ENCODE measurements at regions not wholly inside any gene's neighbourhood (a gene's known extent, or its start where the extent isn't known, plus 50 kb on each side); places are given as distances from the start of the nearest gene placed in this dataset.

DNA sequence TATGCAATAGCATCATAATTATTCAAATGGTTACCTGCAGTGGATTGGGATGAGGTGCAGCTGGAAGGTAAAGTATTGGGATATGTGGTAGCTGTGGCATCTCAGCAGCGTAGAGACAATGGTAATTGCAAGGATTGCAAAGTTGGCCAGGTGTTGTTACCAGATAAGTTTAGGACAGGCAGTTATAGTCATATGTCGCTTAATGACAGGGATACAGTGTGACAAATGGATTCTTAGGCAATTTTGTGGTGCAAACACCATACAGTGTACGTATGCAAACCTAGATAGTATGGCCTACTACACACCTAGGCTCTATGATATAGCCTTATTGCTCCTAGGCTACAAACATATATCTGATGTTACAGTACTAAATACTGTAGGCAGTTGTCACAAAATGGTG, 163.5 kb upstream of the LYZL2 start:
- H3K36me3 ChIP-seq (ENCODE audit: control insufficient read depth, insufficient read depth, low read length): no peaks in the 10 kb centered on the region
- no peaks in the 10 kb centered on the region for H3K9me3 ChIP-seq (ENCODE audit: control insufficient read depth, insufficient read depth, low read depth, low read length)
- no peak overlapping the region for H3K9ac ChIP-seq (ENCODE audit: low read length)
- H3K27me3 ChIP-seq (ENCODE audit: control insufficient read depth, insufficient read depth, low read length): peaks cover 6% of the 10 kb centered on the region
- H3K4me3 ChIP-seq (ENCODE audit: low read depth, low read length): no peak overlapping the region
- 0 out of 2 replicates have a peak, but pooled peaks cover 3% of the 10 kb centered on the region for H3K4me1 ChIP-seq (ENCODE audit: control insufficient read depth, insufficient read depth, low read length)
- no peak overlapping the region for H3K27ac ChIP-seq (ENCODE audit: low read depth, low read length)

DNA sequence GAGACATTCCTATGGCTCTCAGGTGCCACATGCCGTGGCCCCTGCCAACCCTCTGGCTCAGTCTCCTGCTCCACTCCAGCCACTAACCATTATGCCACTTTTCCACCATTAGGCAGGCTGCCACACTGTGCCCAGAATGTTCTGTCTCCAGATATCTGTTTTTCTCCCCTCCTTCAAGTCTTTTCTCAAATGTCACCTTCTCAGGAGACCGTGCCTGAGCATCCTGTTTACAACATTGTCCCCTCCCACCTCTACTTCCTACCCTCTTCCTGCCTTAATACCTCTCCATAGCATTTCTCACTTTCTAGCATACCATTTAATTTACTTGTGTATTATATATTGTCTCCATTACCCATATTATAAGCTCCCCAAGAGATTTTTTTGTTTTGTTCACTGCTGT, 162.5 kb upstream of the LYZL2 start:
- no peaks in the 10 kb centered on the region for H3K9me3 ChIP-seq (ENCODE audit: control insufficient read depth, insufficient read depth, low read depth, low read length)
- peaks cover 16% of the 10 kb centered on the region for H3K27me3 ChIP-seq (ENCODE audit: control insufficient read depth, insufficient read depth, low read length)
- no peak overlapping the region for H3K9ac ChIP-seq (ENCODE audit: low read length)
- H3K36me3 ChIP-seq (ENCODE audit: control insufficient read depth, insufficient read depth, low read length): no peaks in the 10 kb centered on the region
- peaks cover 3% of the 10 kb centered on the region; the same call in 1 of the 2 replicates for H3K4me1 ChIP-seq (ENCODE audit: control insufficient read depth, insufficient read depth, low read length)
- H3K4me3 ChIP-seq (ENCODE audit: low read depth, low read length): no peak overlapping the region
- no peak overlapping the region for H3K27ac ChIP-seq (ENCODE audit: low read depth, low read length)

DNA sequence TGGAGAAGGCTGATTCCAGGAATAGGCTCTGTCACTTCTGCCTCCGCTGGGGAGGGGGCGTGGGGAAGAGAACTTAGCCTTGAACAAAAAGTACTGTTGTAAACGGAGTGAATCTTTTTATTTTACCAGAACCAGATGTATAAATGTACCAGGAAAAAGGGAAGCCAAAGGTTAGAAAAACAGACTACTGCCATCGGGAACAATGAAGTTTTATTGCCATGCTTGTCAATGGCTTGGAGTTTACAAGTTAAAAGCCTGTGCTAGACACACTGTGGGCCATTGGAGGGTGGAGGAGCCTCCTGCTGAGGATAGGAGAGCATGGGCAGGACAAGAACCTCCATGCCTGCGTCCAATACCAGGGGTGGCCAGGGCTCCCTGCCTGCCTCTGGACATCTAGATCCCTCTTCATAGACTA, 161.7 kb upstream of the LYZL2 start:
- Histone ChIP-seq H3K27ac (ENCODE audit: low read depth, low read length) (no peak overlapping the region), H3K27me3 (ENCODE audit: control insufficient read depth, insufficient read depth, low read length) (peaks cover 24% of the 10 kb centered on the region), H3K36me3 (ENCODE audit: control insufficient read depth, insufficient read depth, low read length) (no peaks in the 10 kb centered on the region), H3K4me3 (ENCODE audit: low read depth, low read length) (no peak overlapping the region), H3K9me3 (ENCODE audit: control insufficient read depth, insufficient read depth, low read depth, low read length) (no peaks in the 10 kb centered on the region), H3K4me1 (ENCODE audit: control insufficient read depth, insufficient read depth, low read length) (peaks cover 3% of the 10 kb centered on the region; the same call in 1 of the 2 replicates), H3K9ac (ENCODE audit: low read length) (no peak overlapping the region)

DNA sequence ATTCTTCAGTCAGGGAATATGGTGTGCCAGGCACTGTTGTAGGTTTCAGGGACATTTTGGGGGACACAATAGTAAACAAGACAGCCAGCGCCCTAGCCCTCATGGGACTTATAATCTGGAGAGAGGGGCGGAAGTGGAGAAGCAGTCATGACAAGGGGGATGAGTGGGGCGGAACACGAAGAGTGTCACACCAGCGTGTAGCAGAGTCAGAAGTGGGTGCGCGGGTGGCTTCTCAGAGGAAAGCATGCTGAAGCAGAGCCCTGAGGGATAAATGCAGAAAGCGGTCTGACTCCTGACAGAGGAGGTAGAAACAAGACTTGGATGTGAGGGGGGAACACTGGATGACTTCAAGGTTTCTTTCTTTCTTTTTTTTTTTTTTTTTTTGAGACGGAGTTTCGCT, 160.3 kb upstream of the LYZL2 start:
- Histone ChIP-seq H3K27me3 (ENCODE audit: control insufficient read depth, insufficient read depth, low read length) (peaks cover 31% of the 10 kb centered on the region), H3K27ac (ENCODE audit: low read depth, low read length) (no peak overlapping the region), H3K36me3 (ENCODE audit: control insufficient read depth, insufficient read depth, low read length) (no peaks in the 10 kb centered on the region), H3K4me3 (ENCODE audit: low read depth, low read length) (no peak overlapping the region), H3K9ac (ENCODE audit: low read length) (no peak overlapping the region), H3K4me1 (ENCODE audit: control insufficient read depth, insufficient read depth, low read length) (peaks cover 8% of the 10 kb centered on the region), H3K9me3 (ENCODE audit: control insufficient read depth, insufficient read depth, low read depth, low read length) (no peaks in the 10 kb centered on the region)

DNA sequence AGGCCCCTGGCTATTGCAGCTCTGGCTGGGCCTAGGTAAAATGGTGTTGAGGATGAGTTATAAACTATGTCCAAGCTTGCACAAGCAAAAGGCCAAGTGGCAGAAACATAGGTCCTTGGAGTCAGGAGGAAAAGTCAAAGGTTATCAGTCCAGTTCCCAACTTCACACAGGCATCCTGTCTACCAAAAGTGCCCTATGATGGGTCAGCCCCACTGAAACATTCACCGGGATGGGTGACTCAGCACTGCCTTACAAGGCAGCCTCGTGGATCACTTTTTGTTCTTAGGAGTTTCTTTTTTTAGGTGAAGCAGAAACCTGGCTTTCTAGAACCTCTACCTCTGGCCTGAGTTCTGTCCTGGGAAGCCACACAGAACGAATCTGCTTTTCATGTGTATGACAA, 158.8 kb upstream of the LYZL2 start:
- no peaks in the 10 kb centered on the region for H3K36me3 ChIP-seq (ENCODE audit: control insufficient read depth, insufficient read depth, low read length)
- no peak overlapping the region for H3K9ac ChIP-seq (ENCODE audit: low read length)
- peaks cover 35% of the 10 kb centered on the region for H3K27me3 ChIP-seq (ENCODE audit: control insufficient read depth, insufficient read depth, low read length)
- no peaks in the 10 kb centered on the region for H3K9me3 ChIP-seq (ENCODE audit: control insufficient read depth, insufficient read depth, low read depth, low read length)
- H3K27ac ChIP-seq (ENCODE audit: low read depth, low read length): no peak overlapping the region
- no peak overlapping the region for H3K4me3 ChIP-seq (ENCODE audit: low read depth, low read length)
- H3K4me1 ChIP-seq (ENCODE audit: control insufficient read depth, insufficient read depth, low read length): peaks cover 8% of the 10 kb centered on the region

DNA sequence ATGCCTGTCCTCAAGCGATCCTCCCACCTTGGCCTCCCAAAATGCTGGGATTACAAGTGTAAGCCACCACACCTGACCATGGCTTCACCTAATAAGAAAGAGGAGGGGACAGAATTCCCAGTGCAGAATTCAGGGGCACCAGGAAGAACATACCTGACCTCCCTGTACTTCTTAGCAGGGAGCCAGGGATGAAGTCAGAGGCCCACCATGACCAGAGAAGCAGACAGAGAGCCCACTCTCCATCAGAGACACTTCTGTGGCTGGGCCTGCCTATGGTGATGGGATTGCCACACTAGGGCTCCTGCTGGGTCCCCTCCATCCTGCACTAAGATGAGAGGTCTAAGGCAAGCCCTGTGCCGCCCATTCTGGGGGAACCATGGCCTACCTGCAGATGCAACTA, 157.4 kb upstream of the LYZL2 start:
- Histone ChIP-seq H3K36me3 (ENCODE audit: control insufficient read depth, insufficient read depth, low read length) (no peaks in the 10 kb centered on the region), H3K27ac (ENCODE audit: low read depth, low read length) (no peak overlapping the region), H3K4me1 (ENCODE audit: control insufficient read depth, insufficient read depth, low read length) (peaks cover 11% of the 10 kb centered on the region), H3K9ac (ENCODE audit: low read length) (no peak overlapping the region), H3K9me3 (ENCODE audit: control insufficient read depth, insufficient read depth, low read depth, low read length) (no peaks in the 10 kb centered on the region), H3K4me3 (ENCODE audit: low read depth, low read length) (no peak overlapping the region), H3K27me3 (ENCODE audit: control insufficient read depth, insufficient read depth, low read length) (peaks cover 42% of the 10 kb centered on the region)

DNA sequence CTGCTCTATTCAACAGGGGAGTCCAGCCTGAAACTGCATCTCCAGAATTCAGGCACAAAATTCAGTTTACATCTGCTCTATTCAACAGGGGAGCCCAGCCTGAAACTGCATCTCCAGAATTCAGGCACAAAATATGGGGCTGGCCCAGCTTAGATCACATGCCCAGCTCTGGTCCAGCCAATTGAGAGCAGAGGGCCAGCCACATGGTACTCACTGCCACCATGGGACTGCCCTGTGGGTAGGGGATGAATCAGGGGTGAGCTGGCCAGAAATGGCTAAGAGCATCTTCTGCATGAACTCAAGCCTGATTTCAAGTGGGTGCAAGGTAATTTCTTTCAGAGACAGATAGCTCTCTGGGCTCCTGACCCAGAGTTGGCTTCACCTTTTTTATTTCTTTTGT, 156.6 kb upstream of the LYZL2 start:
- Histone ChIP-seq H3K4me3 (ENCODE audit: low read depth, low read length) (no peak overlapping the region), H3K36me3 (ENCODE audit: control insufficient read depth, insufficient read depth, low read length) (no peaks in the 10 kb centered on the region), H3K9me3 (ENCODE audit: control insufficient read depth, insufficient read depth, low read depth, low read length) (no peaks in the 10 kb centered on the region), H3K27me3 (ENCODE audit: control insufficient read depth, insufficient read depth, low read length) (peaks cover 42% of the 10 kb centered on the region), H3K4me1 (ENCODE audit: control insufficient read depth, insufficient read depth, low read length) (peaks cover 11% of the 10 kb centered on the region), H3K27ac (ENCODE audit: low read depth, low read length) (no peak overlapping the region), H3K9ac (ENCODE audit: low read length) (no peak overlapping the region)

DNA sequence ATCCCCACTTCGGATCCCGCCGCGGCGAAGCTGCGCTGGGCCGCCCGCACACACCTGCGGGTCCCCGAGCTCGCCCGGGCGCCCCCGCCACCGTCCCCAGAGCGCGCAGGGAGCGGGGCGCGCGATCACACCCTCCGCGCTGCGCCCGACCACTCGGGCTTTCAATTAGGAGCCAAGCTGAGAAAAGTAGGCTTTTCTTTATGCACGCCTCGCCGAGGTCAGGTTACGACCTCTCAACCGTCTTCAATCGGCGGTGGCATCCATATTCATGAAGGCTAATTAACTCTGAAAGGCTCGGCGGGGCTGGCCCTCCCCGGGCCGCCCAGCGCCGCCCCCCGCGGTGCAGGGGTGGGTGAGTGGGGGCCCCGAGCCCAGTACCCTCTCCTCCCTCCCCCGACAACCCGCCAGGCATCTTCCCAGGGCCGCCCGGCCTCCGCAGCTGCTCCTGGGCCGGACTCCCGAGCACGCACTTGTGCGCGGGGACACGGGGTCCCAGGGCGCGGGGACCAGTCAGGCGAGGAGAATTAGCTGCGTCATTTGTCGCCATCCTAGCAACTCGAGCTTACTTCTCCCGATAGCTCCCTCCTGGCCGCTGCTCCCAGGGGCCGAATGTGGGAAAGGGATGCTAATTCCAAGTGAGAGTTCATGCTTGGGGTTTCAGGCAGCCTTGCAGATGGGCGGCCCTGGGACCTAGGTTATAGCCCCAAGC, 155.5 kb upstream of the LYZL2 start:
- Histone ChIP-seq H3K27me3 (ENCODE audit: control insufficient read depth, insufficient read depth, low read length) (peaks cover 45% of the 10 kb centered on the region), H3K36me3 (ENCODE audit: control insufficient read depth, insufficient read depth, low read length) (no peaks in the 10 kb centered on the region), H3K9me3 (ENCODE audit: control insufficient read depth, insufficient read depth, low read depth, low read length) (no peaks in the 10 kb centered on the region), H3K9ac (ENCODE audit: low read length) (peak overlapping the region; percentile 31), H3K4me3 (ENCODE audit: low read depth, low read length) (peak overlapping the region; percentile 68), H3K27ac (ENCODE audit: low read depth, low read length) (peak overlapping the region; percentile 90), H3K4me1 (ENCODE audit: control insufficient read depth, insufficient read depth, low read length) (peaks cover 11% of the 10 kb centered on the region)

DNA sequence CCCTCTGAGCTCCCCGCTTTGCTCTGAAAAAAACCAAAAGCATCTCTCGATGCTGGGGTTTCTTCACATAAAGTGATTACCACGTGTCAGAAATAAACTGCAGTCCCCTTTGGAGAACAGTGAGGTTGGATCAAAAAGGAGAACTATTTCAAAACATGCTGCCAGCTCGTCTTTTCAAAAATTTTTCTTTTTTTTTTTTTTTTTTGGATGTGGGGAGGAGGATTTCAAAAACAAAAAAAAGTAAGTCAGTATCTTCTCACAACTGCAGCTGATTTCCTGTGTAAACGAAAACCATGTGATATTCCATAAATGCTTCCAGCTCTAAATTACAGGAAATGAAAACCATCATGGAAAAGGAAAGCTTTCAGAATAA, 155.0 kb upstream of the LYZL2 start:
- H3K27ac ChIP-seq (ENCODE audit: low read depth, low read length): peak overlapping the region; percentile 90
- no peaks in the 10 kb centered on the region for H3K36me3 ChIP-seq (ENCODE audit: control insufficient read depth, insufficient read depth, low read length)

DNA sequence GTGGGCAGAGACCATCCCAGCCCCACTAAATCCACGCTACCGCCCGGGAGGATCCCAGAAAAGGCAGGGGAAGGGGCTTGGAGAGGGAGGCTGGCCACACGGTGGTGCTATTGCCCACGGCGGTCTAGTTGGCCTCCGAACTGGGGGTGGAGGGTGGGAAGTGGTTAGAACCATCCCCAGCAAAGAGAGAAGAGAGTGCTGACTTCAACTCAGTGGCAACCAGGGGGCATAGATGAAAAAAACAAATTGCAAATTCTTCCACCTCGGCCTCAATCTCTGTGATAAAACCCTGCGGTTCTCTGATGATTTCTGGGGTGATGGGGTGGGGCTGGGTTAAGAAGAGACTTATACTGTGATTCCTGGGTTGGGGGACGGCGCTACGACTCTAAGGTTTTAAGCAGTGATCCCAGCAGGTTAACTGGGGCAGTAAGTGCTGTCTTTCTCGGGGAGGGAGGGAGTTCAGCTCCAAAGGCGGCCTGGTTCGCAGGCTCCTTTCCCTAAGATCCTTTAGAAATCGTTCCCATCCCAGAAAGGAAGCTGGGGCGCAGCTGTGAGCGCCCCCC, 154.5 kb upstream of the LYZL2 start:
- Histone ChIP-seq H3K4me3 (ENCODE audit: low read depth, low read length) (peak overlapping the region; percentile 68), H3K9me3 (ENCODE audit: control insufficient read depth, insufficient read depth, low read depth, low read length) (no peaks in the 10 kb centered on the region), H3K27me3 (ENCODE audit: control insufficient read depth, insufficient read depth, low read length) (peaks cover 48% of the 10 kb centered on the region), H3K4me1 (ENCODE audit: control insufficient read depth, insufficient read depth, low read length) (peaks cover 11% of the 10 kb centered on the region), H3K27ac (ENCODE audit: low read depth, low read length) (no peak overlapping the region), H3K9ac (ENCODE audit: low read length) (peak overlapping the region; percentile 47), H3K36me3 (ENCODE audit: control insufficient read depth, insufficient read depth, low read length) (no peaks in the 10 kb centered on the region)

More for the DNA sequence above, 155.0 kb upstream of the LYZL2 start:
- Histone ChIP-seq H3K4me1 (ENCODE audit: control insufficient read depth, insufficient read depth, low read length) (peaks cover 11% of the 10 kb centered on the region), H3K4me3 (ENCODE audit: low read depth, low read length) (peak overlapping the region; percentile 68), H3K9me3 (ENCODE audit: control insufficient read depth, insufficient read depth, low read depth, low read length) (no peaks in the 10 kb centered on the region), H3K9ac (ENCODE audit: low read length) (peak overlapping the region; percentile 31), H3K27me3 (ENCODE audit: control insufficient read depth, insufficient read depth, low read length) (peaks cover 45% of the 10 kb centered on the region)

DNA sequence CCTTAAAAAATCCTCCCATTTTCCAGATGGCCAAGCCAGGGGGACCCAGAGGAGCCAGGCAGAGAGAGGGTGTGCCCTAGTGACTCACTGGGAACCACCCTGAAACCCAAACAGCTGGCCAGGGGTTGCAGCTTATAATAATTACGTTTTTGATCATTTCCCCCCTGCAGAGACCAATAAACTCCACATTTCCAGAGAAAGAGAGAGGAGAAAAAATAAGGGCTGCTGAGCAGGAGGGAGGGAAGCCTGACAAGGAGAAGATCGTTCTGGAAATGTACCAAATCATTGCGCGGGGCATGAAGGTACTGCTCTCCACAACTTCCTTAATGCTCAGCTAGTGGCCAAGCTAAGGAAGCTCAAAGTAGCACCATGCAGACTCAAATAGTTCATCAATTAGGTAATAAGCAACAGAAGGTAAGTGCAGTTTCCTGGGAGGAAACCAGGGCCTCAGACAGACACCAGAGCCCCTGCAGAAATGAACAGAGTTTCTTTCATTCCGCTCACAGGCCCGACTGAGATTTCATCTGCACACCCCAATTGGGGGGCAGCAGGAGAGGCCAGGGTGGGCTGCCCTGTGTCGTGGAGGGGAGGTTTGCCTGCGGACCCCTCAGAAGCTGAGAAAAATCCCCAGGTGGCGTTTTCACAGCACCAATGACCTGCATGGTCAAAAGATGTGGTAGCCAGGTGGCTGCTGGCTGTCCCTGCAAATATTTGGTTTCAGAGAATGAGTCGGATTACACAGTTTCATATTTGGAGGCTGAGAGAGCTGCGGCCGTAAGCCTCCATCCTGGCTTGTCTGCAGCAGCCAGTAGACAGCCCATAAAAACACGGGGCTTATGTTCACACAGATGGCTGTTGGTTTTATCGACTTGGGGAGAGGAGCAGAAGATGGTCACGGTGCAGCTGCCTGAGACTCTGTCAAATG, 153.2 kb upstream of the LYZL2 start:
- H3K9me3 ChIP-seq (ENCODE audit: control insufficient read depth, insufficient read depth, low read depth, low read length): no peaks in the 10 kb centered on the region
- peaks cover 11% of the 10 kb centered on the region for H3K4me1 ChIP-seq (ENCODE audit: control insufficient read depth, insufficient read depth, low read length)
- no peak overlapping the region for H3K27ac ChIP-seq (ENCODE audit: low read depth, low read length)
- H3K9ac ChIP-seq (ENCODE audit: low read length): no peak overlapping the region
- H3K27me3 ChIP-seq (ENCODE audit: control insufficient read depth, insufficient read depth, low read length): peaks cover 46% of the 10 kb centered on the region
- no peak overlapping the region for H3K4me3 ChIP-seq (ENCODE audit: low read depth, low read length)
- H3K36me3 ChIP-seq (ENCODE audit: control insufficient read depth, insufficient read depth, low read length): no peaks in the 10 kb centered on the region
